ENCODE measurements at regions not wholly inside any gene's neighbourhood (a gene's known extent, or its start where the extent isn't known, plus 50 kb on each side); places are given as distances from the start of the nearest gene placed in this dataset.

DNA sequence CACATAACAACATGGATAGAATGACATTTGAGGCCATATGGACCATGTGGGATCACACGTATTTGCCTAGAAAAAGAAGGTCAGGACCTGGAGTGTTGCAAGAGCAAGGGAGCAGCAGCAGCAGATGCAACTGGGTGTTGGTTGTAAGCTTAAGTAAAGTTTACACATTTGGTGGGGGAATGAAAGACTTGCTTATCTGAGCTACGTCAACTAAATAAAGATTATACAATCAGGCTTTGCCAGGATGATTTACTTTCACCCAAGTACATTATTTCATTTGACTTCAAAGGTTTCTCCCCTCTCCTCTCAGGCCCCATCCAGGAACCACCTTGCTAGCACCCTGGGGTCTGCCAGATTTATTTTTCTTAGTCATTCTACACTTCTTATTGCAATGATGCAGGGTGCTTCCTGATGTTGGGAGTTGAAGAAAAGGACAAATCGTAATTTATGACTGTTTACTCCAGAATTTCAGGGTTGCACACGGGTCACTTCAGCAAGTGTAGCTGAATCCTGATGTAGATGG is 591.9 kb upstream of the IGFBP3 start:
- 79 to 82% methylated on average over 4 of the region's 4 CpGs for WGBS, 2 donors
- TF ChIP-seq, protein P1, sequence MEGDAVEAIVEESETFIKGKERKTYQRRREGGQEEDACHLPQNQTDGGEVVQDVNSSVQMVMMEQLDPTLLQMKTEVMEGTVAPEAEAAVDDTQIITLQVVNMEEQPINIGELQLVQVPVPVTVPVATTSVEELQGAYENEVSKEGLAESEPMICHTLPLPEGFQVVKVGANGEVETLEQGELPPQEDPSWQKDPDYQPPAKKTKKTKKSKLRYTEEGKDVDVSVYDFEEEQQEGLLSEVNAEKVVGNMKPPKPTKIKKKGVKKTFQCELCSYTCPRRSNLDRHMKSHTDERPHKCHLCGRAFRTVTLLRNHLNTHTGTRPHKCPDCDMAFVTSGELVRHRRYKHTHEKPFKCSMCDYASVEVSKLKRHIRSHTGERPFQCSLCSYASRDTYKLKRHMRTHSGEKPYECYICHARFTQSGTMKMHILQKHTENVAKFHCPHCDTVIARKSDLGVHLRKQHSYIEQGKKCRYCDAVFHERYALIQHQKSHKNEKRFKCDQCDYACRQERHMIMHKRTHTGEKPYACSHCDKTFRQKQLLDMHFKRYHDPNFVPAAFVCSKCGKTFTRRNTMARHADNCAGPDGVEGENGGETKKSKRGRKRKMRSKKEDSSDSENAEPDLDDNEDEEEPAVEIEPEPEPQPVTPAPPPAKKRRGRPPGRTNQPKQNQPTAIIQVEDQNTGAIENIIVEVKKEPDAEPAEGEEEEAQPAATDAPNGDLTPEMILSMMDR (IDR thresholded peaks at IDR 0.05): no peak
- peak in 1 of 8 donors; percentile 31 for ATAC-seq
- intact Hi-C loops (cut with DNase I): no loop called here
- H3K4me1 ChIP-seq: no peaks in the 10 kb centered on the region
- H3K9me3 ChIP-seq: peaks cover 0 to 22% (median 13%) of the 10 kb centered on the region in 11 donors
- H3K27me3 ChIP-seq: no peaks in the 10 kb centered on the region
- H3K36me3 ChIP-seq: no peaks in the 10 kb centered on the region
- H3K27ac ChIP-seq: no peak overlapping the region
- no peak for DNase-seq
- no peak overlapping the region for H3K4me3 ChIP-seq

DNA sequence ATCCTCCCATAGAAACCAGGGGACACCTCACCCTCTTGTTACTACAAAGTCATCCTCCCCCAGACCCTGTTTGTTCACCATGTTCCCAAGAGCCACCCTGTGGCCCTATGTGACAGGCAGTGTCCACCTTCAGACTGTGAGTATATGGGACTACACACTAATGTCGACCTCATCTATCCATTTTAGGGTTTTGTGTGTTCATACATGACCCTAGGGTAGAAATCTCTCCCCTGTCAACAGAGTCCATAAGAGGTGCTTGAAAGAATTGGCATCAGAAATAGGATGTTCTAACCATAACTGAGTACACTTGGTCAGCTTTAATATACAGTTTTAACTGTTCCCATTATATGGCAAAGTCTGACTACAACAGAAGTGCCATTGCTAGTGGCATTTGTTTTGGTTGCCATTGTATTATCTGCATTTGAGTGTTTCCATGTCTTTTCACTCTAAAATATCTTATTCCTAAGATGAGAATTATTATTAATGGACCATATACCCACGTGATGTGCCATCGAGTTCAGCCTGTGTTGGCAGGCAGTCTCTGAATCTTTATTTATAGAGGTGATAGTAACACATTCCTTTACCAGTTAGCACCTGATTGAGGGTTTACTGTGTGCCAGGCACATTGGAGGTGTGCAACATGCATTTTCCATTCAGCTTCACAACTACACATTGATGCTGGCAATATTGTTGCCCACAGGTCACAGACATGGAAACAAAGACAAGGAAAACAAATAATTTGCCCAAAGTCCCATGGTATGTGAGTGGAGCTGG is 590.6 kb upstream of the IGFBP3 start:
- 29 to 56% methylated on average over 3 of the region's 3 CpGs for WGBS, 2 donors
- TF ChIP-seq, protein P1 (IDR thresholded peaks at IDR 0.05): no peak
- H3K36me3 ChIP-seq: no peaks in the 10 kb centered on the region
- H3K27me3 ChIP-seq: no peaks in the 10 kb centered on the region
- no peak overlapping the region for H3K4me3 ChIP-seq
- no peaks in the 10 kb centered on the region for H3K4me1 ChIP-seq
- H3K9me3 ChIP-seq: peaks cover 0 to 22% (median 13%) of the 10 kb centered on the region in 11 donors
- DNase-seq (no peak), ATAC-seq (peak; percentile 38 to 92 (median 60))
- intact Hi-C loops (cut with DNase I): no loop called here
- no peak overlapping the region for H3K27ac ChIP-seq

DNA sequence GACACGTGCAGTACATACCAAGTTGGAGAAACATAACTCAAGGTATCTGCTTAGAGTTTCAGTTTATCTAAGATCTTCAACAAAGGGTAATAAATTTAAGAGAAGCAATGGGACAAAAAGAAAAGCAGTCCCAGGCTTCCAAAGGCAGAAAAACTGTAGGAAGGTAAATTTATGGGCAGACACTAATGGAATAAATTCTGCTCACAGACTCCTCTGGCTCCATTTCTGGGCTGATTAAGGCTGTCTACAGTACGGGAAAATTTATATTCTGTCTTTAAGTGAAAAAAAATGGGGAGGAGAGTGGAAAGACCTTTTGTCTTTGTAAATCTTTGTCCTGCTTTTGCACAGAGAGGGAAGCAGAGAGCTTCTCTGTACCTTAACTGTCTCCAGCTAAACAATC is 587.5 kb upstream of the IGFBP3 start:
- H3K27me3 ChIP-seq: no peaks in the 10 kb centered on the region
- no peaks in the 10 kb centered on the region for H3K4me1 ChIP-seq
- TF ChIP-seq, protein P1 (IDR thresholded peaks at IDR 0.05): no peak
- DNase-seq (no peak), ATAC-seq (no peak)
- H3K36me3 ChIP-seq: no peaks in the 10 kb centered on the region
- H3K4me3 ChIP-seq: no peak overlapping the region
- intact Hi-C loops (cut with DNase I): no loop called here
- WGBS, 2 donors: 69 to 84% methylated on average over 2 of the region's 2 CpGs
- no peak overlapping the region for H3K27ac ChIP-seq
- H3K9me3 ChIP-seq: peaks cover 0 to 37% (median 22%) of the 10 kb centered on the region in 11 donors

DNA sequence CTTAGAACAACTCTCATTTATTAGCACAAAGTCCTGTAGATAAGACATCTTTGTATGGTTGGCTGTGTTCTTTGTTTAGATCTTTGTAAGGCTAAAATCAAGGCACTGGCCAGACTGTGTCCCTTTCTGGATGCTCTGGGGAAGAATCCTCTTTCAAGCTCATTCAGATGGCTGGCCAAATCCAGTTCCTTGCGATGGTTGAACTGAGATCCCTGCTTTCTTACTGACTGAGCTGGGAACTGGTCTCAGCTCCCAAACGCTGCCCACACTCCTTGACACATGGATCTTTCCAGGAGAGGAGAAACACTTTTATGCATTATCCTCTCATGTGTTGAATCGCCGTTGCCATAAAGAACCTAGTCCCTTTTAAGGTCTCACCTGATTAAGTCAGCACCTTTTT is 586.5 kb upstream of the IGFBP3 start:
- Histone ChIP-seq H3K27me3 (no peaks in the 10 kb centered on the region), H3K4me3 (no peak overlapping the region), H3K36me3 (no peaks in the 10 kb centered on the region), H3K27ac (no peak overlapping the region), H3K4me1 (no peaks in the 10 kb centered on the region), H3K9me3 (peaks cover 0 to 37% (median 22%) of the 10 kb centered on the region in 11 donors)
- ATAC-seq: no peak
- TF ChIP-seq, protein P1 (IDR thresholded peaks at IDR 0.05): no peak
- intact Hi-C loops (cut with DNase I): no loop called here
- WGBS, 2 donors: 92 to 93% methylated on average over 4 of the region's 4 CpGs
- no peak for DNase-seq
